Small intestine (tissue), 7 donors: ENCODE measurements at regions not wholly inside any gene's neighbourhood (a gene's known extent, or its start where the extent isn't known, plus 50 kb on each side); places are given as distances from the start of the nearest gene placed in this dataset.
A peak's percentile ranks its signal among the peaks of the same experiment; 100 is the strongest.

Experiments
- DNase-seq, 2 donors: peaks; one replicate each; pipeline versions ENCODE4 v3.0.0 to v3.0.0-alpha.2; 2013
- FAIRE-seq: peaks from 2 replicates; lab custom pipeline; 2012; peaks lifted over from hg19 to GRCh38; lab: Jason Lieb, UNC
- H3K27ac ChIP-seq, 3 donors: one replicate each; pipeline ENCODE4 v1.5.1; 2013; ENCODE audit warnings: low read length in 2 of 3, mild to moderate bottlenecking in 2 of 3, control low read depth in 1 of 3, inconsistent platforms in 1 of 3, low read depth in 1 of 3, moderate library complexity in 1 of 3
- H3K27me3 ChIP-seq, 3 donors: one replicate each; pipeline ENCODE4 v1.6.1; 2013; ENCODE audit warnings: low read length in 3 of 3, inconsistent platforms in 1 of 3; ENCODE audit not compliant: control insufficient read depth in 3 of 3, insufficient read depth in 3 of 3
- H3K36me3 ChIP-seq, 3 donors: one replicate each; pipeline ENCODE4 v1.6.1; 2013; ENCODE audit warnings: low read length in 3 of 3, inconsistent platforms in 1 of 3, low read depth in 1 of 3, mild to moderate bottlenecking in 1 of 3, moderate library complexity in 1 of 3; ENCODE audit not compliant: control insufficient read depth in 3 of 3, insufficient read depth in 2 of 3
- H3K4me1 ChIP-seq, 3 donors: one replicate each; pipeline ENCODE4 v1.6.1; 2013; ENCODE audit warnings: low read length in 2 of 3, inconsistent platforms in 1 of 3, low read depth in 1 of 3, mild to moderate bottlenecking in 1 of 3, moderate library complexity in 1 of 3; ENCODE audit not compliant: control insufficient read depth in 3 of 3, insufficient read depth in 2 of 3
- H3K4me3 ChIP-seq, 3 donors: one replicate each; pipeline ENCODE4 v1.5.1; 2013; ENCODE audit warnings: low read length in 3 of 3, control low read depth in 1 of 3, inconsistent platforms in 1 of 3, low read depth in 1 of 3, mild to moderate bottlenecking in 1 of 3, moderate library complexity in 1 of 3
- H3K9me3 ChIP-seq, 2 donors: one replicate each; pipeline ENCODE4 v1.6.1; 2013; ENCODE audit warnings: low read depth in 1 of 2, low read length in 1 of 2; ENCODE audit not compliant: control insufficient read depth in 2 of 2, insufficient read depth in 1 of 2
- WGBS, 3 donors: extraction: QIAGEN DNeasy Blood & Tissue Kit; methylation state at CpG; one replicate each; pipeline ENCODE4 v1.1.7; 2013; 5-methylcytosine and 5-hydroxymethylcytosine counted together
- donor health status: healthy with polysubstance abuse.
- donor health status: control.
- donor health status: control.
- donor health status: Bipolar disorder and iron deficiency.
- donor health status: healthy.

DNA sequence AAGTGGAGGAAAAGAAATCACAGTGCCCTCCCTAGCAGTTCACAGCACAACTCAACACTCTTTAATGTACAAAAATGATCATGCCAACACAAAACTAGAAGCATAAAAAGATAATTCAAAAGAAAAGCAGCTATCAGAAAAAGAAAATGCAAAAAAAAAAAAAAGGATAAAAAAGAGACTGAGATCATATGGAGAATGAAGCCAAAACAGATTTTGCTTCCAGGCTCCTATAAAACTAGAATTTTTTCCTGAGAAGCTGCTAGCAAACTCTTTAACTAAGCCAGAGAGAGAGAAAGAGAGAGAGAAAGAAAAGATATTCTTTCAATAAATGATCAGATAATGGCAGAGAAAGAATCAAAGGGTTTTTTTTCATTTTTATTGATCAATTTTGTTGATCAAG lies 288.0 kb upstream of the ANKRD30A start:
- no peaks in the 10 kb centered on the region for H3K27me3 ChIP-seq
- H3K27ac ChIP-seq, result no peak overlapping the region
- no peaks in the 10 kb centered on the region for H3K9me3 ChIP-seq
- no peaks in the 10 kb centered on the region for H3K36me3 ChIP-seq
- no peak overlapping the region for H3K4me3 ChIP-seq
- no peaks in the 10 kb centered on the region for H3K4me1 ChIP-seq
- no peak for FAIRE-seq
- no peak for DNase-seq

DNA sequence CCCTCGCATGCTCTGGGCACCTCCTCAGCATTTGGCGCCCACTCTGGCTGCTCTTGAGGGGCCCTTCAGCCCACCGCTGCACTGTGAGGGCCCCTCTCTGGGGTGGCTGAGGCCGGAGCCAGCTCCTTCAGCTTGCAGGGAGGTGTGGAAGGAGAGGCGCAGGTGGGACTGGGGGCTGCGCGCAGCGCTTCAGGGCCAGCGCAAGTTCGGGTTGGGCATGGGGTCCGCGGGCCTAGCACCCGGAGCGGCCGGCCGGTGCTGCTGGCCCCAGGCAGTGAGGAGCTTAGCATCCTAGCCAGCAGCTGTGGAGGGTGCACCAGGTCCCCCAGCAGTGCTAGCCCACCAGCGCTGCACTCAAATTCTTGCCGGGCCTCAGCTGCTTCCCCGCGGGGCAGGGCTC lies 305.6 kb upstream of the ANKRD30A start:
- Histone ChIP-seq H3K36me3 (no peaks in the 10 kb centered on the region), H3K27me3 (no peaks in the 10 kb centered on the region), H3K9me3 (peaks cover 5 to 6% of the 10 kb centered on the region in 2 donors), H3K4me3 (no peak overlapping the region), H3K27ac (no peak overlapping the region), H3K4me1 (no peaks in the 10 kb centered on the region)
- FAIRE-seq (no peak), DNase-seq (no peak)
- WGBS, 3 donors, result 93 to 98% (median 94%) methylated on average over 17 to 20 of the region's 20 CpGs

DNA sequence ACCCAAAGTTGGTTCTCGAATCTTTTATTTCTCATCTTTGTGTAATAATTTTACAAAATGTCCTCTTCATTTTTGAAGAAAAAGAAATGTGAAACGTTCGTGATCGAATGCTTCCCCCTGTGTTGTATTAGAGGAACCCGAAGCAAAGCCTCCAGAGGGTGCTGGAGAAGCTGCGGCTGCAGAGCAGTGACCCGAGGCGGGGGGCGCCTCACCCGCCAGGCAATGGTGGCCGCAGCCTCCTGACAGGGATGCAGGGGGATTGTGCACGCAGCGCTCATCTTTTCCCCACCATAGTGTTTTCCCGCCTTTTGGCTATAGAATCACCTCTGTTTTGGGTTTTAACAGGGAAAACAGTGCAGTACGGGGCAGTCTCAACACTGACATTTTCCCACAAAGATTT lies 307.5 kb upstream of the ANKRD30A start:
- peaks cover 5 to 6% of the 10 kb centered on the region in 2 donors for H3K9me3 ChIP-seq
- no peaks in the 10 kb centered on the region for H3K36me3 ChIP-seq
- no peak for FAIRE-seq
- H3K4me3 ChIP-seq, result no peak overlapping the region
- 82 to 88% (median 86%) methylated on average over 15 of the region's 15 CpGs for WGBS, 3 donors
- no peak for DNase-seq
- H3K27ac ChIP-seq, result no peak overlapping the region
- no peaks in the 10 kb centered on the region for H3K27me3 ChIP-seq
- H3K4me1 ChIP-seq, result no peaks in the 10 kb centered on the region

DNA sequence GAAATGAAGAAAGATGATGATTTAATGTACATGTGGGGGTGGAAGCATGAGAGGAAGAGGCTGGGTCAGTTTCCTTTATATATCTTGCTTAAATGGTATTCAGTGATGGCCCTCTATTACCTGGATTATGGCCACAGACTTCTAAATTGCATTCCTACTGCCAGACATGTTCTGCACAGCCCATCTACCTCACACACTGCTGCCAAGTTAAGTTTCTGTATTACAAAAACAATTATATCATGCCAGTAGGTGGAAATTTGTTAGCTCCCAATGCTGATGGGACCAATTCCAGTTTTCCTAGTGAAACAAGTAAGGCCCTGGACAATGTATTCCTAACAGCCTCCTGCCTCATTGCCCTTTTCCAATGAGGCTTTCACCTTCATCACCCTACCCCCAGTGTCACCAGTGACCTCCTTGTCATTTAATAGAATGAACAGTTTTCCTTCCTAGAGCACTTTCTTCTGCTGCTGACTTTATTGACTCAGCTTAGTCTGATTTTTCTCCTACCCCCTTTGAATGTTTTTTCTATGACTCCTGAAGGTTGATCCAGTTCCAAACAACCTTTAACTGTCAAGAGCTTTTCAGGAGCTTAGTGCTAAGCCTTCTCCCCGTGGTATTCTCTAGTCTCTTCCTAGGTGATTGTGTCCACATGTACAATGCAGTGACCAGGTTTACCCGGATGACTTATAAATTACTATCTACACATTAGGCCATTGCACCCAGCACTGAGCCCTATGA lies 316.6 kb upstream of the ANKRD30A start:
- DNase-seq (no peak), FAIRE-seq (no peak)
- Histone ChIP-seq H3K36me3 (no peaks in the 10 kb centered on the region), H3K27me3 (no peaks in the 10 kb centered on the region), H3K4me3 (no peak overlapping the region), H3K27ac (no peak overlapping the region), H3K9me3 (no peaks in the 10 kb centered on the region), H3K4me1 (no peaks in the 10 kb centered on the region)
- 47 to 69% (median 56%) methylated on average over 2 of the region's 2 CpGs for WGBS, 3 donors

DNA sequence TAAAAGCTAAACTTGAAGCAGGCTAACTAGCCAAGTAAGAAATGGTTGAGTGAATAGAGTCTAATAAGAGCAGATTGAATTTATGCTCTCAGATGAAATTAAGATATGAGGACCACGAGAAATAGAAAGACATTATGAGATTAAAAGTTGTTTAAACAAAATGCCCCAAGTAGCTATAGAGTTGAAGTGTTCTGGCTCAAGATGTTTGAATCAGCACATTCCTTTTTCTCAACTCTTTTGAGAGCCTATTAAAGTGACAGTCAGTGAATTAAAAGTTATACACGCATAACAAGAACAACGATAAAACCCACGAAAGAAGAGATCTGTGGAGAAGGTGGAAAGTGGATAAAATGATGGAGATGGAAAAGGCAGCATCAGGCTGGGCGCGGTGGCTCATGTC lies 322.2 kb upstream of the ANKRD30A start:
- DNase-seq, result no peak
- no peak for FAIRE-seq
- H3K36me3 ChIP-seq, result no peaks in the 10 kb centered on the region
- H3K27ac ChIP-seq, result no peak overlapping the region
- H3K4me1 ChIP-seq, result no peaks in the 10 kb centered on the region
- peaks cover 0 to 3% of the 10 kb centered on the region in 2 donors for H3K9me3 ChIP-seq
- 81 to 83% (median 83%) methylated on average over 6 of the region's 6 CpGs for WGBS, 3 donors
- no peak overlapping the region for H3K4me3 ChIP-seq
- H3K27me3 ChIP-seq, result no peaks in the 10 kb centered on the region

DNA sequence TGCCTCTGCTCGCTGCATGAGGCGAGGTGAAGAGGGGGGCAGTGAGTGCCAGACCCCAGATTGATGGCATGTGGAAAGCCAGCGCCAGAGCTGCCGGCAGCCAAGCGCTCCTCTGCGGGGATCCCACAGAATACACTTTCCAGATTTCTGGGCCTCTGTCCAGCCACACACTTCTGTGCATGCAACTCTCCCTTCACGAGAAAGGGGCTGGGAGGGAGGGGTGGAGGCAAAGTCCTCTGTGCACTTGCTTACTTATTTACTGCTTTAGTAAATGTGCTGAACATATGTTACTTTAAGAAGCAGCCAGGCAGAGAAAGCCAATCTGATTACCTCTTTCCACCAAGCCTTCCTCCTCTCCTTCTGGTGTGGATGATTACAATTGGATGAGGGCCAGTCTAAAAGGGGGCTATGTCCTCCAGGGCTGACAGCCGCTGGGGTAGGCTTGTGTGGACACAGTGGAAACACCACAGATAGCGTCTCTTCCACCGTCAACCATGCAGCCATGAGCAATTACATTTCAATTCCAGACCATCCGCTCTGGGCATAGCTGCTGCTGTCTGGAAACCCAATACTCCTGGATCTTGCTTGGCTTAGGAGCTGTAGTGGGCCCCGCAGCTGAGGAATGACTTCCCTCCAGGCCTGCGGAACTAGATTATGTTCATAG lies 322.8 kb upstream of the ANKRD30A start:
- Histone ChIP-seq H3K4me1 (no peaks in the 10 kb centered on the region), H3K36me3 (no peaks in the 10 kb centered on the region), H3K27me3 (no peaks in the 10 kb centered on the region), H3K27ac (no peak overlapping the region), H3K4me3 (no peak overlapping the region), H3K9me3 (peaks cover 0 to 3% of the 10 kb centered on the region in 2 donors)
- FAIRE-seq (no peak), DNase-seq (peak in 1 of 2 donors; percentile 27)
- 37 to 49% (median 45%) methylated on average over 13 of the region's 13 CpGs for WGBS, 3 donors

DNA sequence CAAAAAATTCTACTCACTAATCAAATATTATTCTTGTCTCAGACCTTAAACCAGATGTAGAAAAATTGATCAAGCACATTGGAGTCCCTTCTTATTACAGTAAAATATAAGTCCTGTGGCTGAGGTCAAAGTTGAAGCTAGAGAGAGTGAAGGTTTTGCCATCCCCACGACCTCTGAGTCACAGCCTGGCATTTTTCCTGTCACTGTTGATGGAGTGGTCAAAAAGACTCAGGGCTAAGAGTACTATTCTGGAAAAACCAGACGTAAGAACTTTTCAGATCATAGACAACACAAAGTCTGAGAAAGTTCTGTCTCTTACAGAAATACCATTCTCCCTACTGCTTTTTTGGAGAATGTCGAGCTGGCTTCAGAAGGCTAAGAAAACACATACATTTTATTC lies 323.7 kb upstream of the ANKRD30A start:
- H3K9me3 ChIP-seq, result peaks cover 0 to 3% of the 10 kb centered on the region in 2 donors
- no peaks in the 10 kb centered on the region for H3K4me1 ChIP-seq
- no peak for FAIRE-seq
- H3K27me3 ChIP-seq, result no peaks in the 10 kb centered on the region
- no peaks in the 10 kb centered on the region for H3K36me3 ChIP-seq
- 51 to 60% (median 59%) methylated on average over 3 of the region's 3 CpGs for WGBS, 3 donors
- H3K27ac ChIP-seq, result no peak overlapping the region
- no peak overlapping the region for H3K4me3 ChIP-seq
- DNase-seq, result no peak

DNA sequence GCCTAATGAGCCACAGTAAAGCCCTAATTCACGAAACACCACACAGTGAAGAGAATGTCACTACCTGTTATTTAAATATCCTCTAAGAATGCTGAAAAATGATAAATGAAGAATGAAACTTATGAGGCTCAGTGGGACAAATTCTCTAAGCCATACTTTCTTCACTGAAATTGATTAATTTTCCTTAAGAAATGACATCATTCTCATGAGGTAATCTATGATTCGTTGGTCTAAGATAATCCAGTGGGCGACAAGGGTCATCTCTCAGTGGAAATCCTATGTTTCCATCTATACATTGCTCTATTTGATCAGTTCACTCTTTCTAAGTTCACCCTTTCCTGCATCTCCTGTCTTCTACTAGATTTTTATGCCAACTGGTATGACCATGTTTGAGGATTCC lies 330.4 kb upstream of the ANKRD30A start:
- FAIRE-seq (no peak), DNase-seq (no peak)
- Histone ChIP-seq H3K4me1 (no peaks in the 10 kb centered on the region), H3K36me3 (no peaks in the 10 kb centered on the region), H3K27me3 (no peaks in the 10 kb centered on the region), H3K27ac (no peak overlapping the region), H3K9me3 (no peaks in the 10 kb centered on the region), H3K4me3 (no peak overlapping the region)
- WGBS, 3 donors, result 69 to 75% (median 70%) methylated on average over 3 of the region's 3 CpGs
